Middle frontal gyrus (tissue), 1 donor: ENCODE measurements at regions not wholly inside any gene's neighbourhood (a gene's known extent, or its start where the extent isn't known, plus 50 kb on each side); places are given as distances from the start of the nearest gene placed in this dataset.
"Not testable (repeated sequence)": the region's sequence is repeated elsewhere in the genome, so short reads cannot be mapped to it uniquely, and the experiment has no call there.

Experiments used
- DNase-seq: peaks from one replicate; pipeline ENCODE4 v3.0.0-alpha.2; 2015; ENCODE audit warnings: low spot score; ENCODE audit errors: extremely low spot score

DNA sequence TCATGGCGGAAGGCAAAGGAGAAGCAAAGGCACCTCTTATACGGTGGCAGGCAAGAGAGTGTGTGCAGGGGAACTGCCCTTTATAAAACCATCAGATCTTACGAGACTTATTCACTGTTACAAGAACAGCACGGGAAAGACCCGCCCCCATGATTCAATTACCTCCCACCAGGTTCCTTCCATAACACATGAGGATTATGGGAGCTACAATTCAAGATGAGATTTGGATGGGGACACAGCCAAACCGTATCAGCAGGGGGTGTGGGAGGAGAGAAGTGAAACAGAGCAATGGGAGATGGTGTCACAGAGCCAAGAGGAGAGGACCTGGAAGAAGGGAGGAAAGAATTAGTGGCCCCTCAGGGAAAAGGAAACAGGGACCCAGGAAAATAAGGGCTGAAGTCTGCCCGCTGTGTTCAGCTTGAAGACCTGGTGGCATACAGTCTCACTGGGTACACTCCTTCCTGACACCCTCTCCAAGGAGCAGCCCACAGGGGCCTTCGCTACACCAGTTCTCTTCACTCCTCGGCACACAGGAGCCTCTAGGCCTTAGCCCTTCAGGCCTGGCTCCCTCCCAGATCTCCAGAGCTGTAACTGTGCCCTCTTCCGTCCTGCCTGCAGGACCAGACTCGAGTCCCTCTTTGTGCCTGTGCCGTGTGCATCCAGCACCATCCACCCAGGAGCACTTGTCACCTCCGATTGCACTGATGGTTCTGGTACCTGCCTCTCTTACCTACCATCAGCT, 262.1 kb downstream of the EIPR1 start:
- no peak for DNase-seq

DNA sequence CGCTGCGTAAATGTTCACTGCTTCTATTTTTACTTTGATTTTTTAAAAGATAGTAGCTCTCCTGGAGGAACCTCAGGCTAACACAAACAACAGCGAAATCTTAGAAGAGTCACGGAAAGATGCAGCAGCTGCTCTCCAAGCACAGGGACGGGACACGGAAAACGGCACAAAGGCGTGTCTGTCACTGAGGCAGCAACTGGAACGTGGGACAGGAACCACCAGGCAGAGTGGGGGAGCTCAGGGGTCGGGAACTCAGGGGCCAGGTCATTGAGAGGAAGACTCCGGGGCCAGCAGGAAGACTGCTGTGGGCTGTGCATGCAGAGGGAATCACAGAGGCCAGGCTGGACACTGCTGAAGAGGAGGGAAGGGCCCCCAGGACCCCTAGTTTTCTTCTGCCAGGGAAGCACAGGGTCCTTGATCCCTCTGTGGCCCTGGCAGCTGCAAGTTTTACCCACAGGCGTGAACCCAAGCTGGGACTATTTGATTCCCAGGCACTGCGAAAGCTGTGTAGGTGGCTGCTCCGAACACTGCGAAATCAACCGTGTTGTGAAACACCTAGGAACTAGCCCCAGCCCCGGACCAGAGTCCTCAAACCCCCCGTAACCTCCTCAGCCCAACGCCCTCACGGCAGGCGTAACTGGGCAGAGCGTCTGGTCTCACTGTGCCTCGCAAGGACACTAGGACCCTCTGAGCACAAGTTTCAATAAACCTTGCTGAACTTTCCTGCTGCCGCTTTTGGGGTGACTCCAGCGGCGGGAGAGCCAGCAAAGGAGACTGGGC, 263.0 kb downstream of the EIPR1 start:
- DNase-seq = no peak

DNA sequence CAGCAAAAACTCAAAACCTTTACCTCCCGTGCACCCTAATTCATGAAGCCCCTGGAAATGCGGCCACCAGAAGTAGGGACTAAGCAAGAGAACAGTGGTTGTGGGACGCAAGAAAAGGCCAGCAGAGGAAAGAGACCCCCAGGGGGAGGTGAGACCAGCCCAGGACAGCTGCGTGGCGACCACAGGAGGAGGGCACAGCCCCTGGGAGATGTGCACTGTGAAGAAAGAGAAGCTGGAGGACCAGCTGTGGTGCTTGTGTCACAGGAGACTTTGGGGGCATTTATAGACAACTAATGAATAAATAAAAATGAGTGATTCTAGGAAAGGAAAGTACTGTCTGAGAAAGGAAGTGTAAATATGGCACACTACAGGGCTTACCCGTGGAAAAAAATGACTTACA, 263.8 kb downstream of the EIPR1 start:
- no peak for DNase-seq

DNA sequence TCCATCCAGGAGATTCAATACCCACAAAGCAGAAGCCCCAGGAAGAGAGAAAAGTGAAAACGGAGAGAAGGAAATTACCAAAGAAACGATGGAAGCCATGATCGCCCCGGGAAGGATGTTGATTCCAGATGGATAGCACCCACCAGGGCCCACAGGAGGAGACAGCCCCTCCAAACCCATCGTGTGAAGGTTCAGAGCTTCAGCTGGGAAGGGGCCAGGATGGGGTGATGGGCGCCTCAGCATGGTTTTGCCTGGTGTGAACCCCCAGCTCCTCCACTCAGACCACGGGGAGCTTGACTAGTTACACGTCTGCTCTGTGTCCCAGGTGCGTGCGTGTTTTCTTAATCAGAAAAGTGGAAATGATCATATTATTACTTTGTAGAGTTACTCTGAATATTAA, 264.5 kb downstream of the EIPR1 start:
- no peak for DNase-seq

DNA sequence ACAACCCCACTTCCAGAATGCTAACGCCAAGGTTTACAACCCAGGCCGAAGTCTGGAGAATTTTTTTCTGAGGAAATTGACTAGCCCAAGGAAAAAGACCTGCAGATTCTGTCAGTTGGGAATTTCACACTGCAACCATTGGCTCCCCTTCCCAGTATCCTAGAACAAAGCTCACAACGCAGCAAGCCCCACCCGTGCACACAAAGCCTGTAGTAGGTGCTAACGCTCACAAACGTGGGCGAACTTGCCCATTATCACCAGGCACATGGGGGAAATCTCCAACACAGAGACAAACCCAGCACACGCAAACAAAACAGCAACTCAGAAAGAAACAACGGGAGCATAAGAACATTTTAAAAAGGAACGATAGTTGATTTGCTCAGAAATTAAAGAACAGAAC, 265.1 kb downstream of the EIPR1 start:
- DNase-seq = no peak

DNA sequence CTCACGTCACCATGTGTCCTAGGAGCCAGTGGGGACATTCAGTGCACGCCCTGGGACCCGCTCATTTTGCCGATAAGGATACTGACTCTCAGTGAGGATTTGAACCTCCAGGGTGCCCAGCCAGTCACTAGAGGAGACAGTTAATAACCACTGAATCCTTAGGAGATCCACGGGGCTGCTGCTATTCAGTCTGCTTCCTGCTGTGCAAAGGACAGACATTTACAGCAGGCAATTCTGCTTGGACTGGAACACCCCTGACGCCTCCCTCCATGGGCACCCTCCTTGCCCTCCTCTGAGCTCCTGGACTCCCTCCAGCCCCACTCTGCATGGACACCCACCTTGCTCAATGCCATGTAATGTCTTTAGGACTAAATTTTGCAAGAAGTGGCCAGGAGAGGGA, 265.5 kb downstream of the EIPR1 start:
- DNase-seq = no peak

DNA sequence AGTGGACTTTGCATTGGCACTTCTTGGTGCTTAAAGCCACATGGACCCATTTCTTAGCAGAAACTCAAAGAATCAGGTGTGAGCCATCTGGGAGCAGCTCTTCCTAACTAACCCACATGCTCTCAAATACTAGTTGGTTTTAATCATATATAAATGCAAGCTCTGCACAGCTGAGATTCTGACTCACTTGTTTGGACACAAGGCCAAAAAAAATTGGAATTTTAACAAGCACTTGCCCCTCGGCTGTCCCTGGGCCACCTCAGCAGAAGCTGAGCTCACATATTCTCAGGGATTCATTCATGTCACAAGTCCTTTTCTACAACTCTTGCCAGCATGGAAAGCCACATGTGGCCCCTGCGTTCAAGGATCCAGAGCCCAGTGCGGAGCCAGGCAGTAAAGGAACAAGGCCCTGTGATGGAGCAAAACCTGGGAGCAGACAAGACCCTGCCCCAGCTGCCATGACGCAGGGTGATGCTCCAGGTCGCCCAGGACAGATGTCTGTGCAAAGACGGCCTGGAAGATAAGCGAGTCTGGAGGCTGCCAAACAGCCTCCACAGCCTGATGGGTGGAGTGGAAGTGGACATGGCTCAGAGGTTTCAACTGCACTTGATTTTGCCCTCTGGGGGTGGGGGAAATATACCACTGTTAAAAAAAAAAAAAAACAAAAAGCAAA, 266.5 kb downstream of the EIPR1 start:
- no peak for DNase-seq

DNA sequence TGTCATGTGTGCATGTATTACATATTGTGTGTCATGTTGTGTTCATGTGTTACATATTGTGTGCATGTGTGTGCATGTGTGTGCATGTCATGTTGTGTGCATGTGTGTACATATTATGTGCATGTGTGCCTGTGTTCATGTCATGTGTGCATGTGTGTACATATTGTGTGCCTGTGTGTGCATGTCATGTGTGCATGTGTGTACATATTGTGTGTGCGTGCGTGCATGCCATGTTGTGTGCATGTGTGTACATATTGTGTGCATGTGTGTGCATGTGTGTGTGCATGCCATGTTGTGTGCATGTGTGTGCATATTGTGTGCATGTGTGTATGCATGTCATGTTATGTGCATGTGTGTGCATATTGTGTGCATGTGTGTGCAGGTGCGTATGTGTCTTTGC, 267.1 kb downstream of the EIPR1 start:
- DNase-seq = no peak

DNA sequence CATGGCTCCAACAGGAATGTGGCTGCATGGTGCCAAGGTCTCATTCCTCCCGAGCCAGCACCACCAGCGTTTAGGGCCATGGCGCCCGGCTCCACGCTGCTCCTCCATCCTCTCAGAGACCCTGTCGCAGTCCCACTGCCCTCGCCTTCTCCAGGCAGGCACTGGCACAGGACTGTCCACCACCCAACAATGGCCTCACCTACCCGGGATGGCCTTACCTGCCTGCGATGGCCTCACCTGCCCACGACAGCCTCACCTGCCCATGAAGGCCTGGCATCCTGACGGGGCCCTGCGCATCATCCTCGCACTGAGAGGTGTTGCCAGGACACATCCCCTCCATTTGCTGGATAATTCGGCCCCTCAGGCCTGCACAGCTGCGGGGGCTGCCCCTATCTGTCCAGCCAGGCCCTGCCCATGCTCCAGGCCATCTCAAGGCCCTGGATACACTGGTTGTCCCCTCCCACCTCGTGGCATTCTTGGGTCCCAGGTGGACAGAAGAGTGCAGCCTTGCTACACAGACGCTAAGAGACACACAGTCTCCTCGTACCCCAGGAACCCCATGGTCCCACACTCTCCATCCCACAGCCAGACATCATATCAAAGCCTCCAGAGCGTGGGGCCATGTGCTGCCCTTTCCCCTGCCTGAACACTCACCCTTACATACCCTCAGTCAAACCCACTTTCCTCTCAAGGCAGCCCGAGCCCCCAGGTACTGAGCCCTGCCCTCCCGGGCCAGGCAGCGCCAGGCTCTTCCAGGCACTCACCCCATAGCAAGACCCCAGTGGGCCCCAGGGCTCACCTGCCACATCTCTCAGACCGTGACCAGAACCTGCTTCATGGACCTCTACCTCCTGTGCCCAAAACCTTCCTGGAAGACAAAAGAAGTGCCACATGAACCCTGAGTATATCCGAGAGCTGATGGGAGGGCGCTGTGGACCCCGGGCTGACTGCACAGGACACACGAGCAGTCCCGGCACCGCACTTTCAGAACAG, 268.6 kb downstream of the EIPR1 start:
- no peak for DNase-seq

DNA sequence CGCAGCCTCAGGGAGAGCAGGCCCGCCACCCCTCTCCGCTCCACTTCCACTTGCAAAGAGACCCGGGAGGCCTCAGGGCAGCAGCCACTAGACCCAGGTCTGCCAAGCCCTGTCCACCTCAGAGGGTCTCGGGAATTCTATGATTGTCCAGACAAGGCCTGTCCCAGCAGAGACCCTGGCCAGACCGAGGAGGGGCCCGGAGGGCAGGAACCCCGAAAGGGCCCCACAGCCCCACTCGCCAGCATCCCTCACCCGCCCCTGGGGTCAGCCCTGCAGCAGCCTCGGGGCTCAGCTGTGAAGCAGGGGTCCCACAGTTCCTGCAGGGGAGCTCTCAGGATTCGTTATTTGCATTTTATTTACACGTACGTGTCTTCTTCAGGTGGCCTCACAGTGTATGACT, 269.5 kb downstream of the EIPR1 start:
- no peak for DNase-seq

DNA sequence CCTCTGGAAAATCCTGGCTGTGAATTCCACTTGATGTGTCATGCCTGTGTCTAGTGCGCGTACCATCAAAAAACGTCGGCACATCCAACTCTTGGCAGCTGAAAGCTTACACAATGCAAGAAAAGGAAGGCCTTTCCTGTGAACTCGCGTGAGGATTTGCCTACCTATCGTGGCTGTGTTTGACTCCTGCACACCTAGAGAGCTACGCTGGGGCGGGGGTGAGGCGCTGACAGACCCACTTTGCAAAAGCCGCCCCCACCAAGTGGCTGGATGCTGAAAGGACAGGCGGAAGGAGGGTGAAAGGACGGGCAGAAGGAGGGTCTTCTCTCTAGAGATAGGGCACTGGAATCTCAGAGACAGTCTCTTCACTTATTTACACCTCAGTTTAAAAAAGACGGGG, 270.1 kb downstream of the EIPR1 start:
- DNase-seq = no peak

DNA sequence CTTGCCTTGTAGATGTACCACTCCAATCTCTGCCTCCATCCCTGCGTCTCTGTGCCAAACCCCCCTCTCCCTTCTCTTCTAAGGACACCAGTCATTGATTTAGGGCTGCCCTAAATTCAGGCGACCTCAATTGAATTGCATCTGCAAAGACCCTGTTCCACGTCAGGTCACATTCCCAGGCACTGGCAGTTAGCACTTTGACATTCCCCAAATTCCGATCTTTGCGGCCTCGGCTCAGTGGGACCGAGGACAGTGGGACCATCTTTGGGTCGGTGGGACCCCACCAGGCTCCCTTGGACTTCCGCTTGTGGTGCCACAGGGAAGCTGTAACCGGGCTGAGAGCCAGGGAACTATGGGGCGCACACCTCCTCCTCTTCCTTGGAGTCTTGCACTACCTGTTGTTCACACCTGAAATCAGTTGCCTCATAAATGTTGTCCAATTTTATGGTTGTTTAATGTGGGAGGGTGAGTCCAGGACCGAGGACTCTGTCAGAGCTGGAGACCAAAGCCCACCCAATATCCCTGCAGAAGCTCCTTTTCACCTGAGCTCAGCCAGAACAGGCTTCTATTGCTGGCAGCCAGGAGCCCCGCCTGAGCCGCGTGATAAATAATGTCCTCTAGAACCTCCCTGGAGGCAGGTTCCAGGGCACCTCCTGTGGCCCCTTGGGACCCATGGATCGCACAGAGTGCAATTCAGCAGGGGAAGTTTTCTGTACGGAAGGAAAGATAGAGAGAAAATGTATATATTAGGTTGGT, 271.6 kb downstream of the EIPR1 start:
- no peak for DNase-seq

DNA sequence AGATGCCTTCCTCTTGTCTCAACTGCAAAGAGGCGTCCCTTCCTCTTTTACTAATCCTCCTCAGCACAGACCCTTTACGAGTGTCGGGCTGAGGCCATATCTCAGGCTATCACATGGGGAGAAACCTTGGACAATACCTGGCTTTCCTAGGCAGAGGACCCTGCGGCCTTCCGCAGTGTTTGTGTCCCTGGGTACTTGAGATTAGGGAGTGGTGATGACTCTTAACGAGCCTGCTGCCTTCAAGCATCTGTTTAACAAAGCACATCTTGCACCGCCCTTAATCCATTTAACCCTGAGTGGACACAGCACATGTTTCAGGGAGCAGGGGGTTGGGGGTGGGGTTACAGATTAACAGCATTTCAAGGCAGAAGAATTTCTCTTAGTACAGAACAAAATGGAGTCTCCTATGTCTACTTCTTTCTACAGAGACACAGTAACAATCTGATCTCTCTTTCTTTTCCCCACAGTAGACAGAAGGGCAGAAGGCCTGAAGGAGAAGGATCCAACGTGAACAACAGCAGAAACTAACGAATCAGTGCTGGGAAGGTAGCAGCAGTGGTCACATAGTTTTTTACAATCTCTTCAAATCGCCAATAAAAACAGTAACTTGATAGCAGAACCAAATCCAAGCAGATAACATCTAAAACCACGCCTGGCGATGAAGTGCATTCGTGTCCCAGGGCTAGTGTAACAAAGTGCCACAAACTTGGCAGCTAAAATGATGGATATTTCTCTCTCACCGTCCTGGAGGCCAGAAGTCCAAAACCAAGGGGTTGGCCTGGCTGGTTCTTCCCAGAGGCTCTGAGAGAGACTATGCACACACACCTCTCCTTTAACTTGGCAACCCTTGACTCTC, 272.4 kb downstream of the EIPR1 start:
- not testable (repeated sequence) for DNase-seq

DNA sequence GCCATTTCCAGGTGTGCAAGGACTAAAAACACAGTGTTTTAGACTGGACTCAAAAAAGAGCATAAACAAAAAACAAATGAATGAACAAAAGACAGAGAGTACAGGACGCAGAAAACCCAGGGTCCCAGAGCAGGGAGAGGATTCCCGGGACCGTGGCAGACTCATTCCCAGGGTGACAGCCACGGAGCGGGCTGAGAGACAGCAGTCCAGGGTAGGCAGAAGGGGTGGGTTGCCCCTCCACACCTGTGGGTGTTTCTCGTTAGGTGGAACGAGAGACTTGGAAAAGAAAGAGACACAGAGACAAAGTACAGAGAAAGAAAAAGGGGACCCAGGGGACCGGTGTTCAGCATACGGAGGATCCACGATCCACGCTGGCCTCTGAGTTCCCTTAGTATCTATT, 273.4 kb downstream of the EIPR1 start:
- DNase-seq = no peak

DNA sequence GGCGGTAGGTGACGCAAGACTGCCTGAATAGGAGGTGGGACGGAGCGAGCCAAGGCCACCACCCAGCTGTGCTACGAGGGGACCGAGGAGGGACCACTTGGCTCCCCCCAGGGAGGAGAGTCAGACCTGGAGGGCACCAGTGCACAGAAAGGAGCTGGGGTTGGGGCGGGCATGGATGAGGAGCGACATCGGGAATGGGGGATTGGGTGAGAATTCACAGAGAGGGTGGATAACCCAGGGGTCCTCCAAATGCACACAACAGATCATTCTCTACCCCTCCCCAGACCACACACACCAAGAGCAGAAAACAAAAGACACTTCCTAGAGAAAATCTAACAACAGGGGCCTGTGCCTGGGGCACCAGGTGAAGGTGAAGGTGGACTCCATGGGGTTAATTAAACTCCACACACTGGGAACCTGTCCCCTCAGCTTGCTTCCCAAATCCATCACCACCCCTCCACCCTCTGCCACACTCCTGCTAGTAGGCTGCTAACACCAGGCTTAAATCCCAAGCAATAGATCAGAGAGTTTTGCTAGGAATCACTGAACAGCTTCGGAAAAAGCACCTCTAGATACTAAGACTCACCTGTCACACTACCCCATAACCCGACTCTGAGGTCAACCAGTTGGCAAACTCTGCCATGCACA, 274.6 kb downstream of the EIPR1 start:
- DNase-seq = no peak

DNA sequence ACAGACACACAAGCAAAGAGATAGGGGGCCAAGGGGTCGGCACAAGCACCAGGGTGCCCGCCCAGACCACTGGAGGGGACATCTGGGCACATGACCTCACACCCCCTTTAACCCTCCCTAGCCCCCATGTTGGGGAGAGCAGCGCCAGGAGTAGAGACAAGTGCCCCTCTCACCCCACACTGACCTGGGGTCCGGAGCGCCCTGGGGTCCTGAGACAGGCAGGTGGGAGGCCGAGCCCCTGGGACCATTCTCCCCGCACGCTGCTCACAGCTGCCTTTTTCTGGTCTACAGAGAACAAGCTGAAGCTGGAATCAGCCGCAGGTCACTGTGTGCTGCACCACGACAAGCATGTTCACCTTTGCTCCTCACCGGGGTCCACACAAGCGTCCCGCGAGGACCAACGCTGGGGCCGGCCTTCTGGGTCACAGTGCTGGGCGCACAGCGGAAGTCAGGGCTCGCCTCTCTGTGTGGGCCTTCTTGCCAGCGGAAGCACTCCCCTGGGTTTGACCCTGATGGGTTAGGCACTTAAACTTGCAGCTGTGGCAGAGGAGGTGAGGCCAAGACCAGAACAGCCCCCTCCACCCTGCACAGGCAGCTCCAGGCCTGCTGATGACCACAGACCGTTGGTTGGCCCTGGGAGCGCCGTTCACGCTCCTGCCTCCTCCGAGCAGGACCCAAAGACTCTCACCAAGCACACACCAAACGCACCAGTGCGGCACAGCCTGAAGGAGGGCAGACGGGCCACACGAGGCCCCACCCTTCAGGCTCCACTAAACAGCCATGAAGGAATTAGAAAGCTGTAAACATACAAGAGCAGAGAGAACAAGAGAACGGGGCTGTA, 275.3 kb downstream of the EIPR1 start:
- no peak for DNase-seq

DNA sequence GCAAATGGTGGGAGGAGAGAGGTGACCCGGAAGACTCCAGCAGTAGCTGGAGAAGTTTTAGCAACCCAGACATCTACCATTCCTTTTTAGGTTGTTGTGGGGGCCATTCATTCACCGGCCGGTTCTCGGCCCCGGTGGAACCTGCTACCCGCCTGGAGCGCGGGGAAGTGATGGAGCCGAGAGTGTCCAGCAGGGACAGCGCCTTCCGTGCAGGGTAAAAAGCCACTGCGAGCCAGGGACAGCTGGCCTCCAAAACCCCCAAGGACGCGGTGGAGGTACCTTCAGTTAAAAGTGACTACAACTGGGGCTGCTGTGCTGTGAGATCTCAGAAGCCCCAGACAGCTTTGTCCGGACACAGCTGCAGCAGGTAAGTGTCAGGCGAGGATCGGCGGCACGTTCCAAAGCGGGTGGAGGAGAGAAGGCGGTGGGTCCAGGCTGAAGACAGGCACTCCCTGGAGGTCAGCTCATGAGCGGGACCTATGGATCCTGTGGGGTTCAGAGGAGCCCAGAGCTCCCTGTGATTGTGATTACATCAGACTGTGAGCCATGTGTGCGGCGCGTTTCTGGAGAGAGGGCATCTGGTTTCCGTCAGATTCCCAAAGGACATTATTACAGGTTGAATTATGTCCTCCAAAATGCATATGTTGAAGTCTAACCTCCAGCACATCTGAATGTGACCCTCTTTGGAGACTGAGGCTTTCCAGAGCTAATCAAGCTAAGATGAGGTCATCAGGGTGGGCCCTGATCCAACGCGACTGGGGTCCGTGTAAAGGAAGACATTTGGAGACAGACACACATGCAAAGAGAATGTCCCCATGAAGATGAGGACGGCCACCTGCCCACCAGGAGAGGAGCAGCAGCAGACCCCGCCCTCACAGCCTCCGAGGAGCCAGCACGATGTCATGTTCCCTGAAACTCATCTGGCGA, 276.3 kb downstream of the EIPR1 start:
- no peak for DNase-seq
